Activated naive CD4-positive, alpha-beta T cell treated with anti-CD3 and anti-CD28 coated beads, Interleukin-2, amount 50 U/mL, for 72 hours (primary cell): ENCODE measurements at regions not wholly inside any gene's neighbourhood (a gene's known extent, or its start where the extent isn't known, plus 50 kb on each side); places are given as distances from the start of the nearest gene placed in this dataset.
A peak's percentile ranks its signal among the peaks of the same experiment; 100 is the strongest.

Experiments used
- ATAC-seq, 2 donors: fragments of 150-1000 bp; cut with Tn5 transposase; 2 replicates each; pipeline ENCODE4 v1.10.0; 2021; ENCODE audit warnings: mild to moderate bottlenecking in 2 of 2, moderate library complexity in 2 of 2
- DNase-seq, 2 donors: peaks; one replicate each; pipeline ENCODE4 v3.0.0; 2021 to 2022; ENCODE audit warnings: low spot score in 2 of 2
- H3K27ac Mint-ChIP-seq, 2 donors: one replicate each; pipeline ENCODE4 v1.8.0; 2022; ENCODE audit warnings: mild to moderate bottlenecking in 2 of 2, mixed read lengths in 2 of 2
- H3K36me3 Mint-ChIP-seq, 2 donors: one replicate each; pipeline ENCODE4 v1.8.0; 2022; ENCODE audit warnings: mixed read lengths in 2 of 2
- H3K9me3 Mint-ChIP-seq, 2 donors: one replicate each; pipeline ENCODE4 v1.8.0; 2022; ENCODE audit warnings: mixed read lengths in 2 of 2

DNA sequence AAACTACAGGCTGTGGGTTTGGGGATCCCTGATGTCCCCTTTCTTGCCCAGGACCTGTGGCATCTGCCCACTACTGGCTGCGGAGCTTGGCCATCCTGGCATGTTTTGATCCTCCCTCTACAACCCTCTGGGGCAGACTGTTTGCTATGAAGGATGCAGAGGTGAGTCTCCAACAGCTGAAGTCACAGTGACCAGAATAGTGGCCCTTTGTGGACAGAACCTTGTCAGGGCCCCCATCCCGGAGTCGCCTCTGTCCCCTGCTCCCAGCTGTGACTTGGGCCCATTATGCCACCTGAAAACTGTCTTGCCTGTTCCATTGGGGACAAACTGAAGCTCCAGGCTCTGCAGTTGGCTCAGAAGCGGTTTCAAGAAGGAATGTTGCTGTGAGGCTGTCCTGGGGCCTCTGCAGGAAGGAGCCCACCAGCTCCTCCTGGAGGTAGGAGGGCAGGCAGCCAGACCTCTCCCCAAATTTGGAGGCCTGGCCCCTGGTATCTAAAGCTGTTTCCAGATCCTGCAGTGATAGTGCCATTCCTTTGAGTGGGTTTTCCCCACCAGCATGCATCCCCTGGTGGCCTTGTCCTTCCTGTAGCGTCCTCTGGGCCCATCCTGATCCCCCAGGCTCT lies 93.3 kb downstream of the BARX1 start:
- DNase-seq (no peak), ATAC-seq (no peak)
- Mint-ChIP-seq H3K9me3 (no peaks in the 10 kb centered on the region), H3K36me3 (no peaks in the 10 kb centered on the region), H3K27ac (no peak overlapping the region)

GRCh38 chr9:93860694-93861658 lies 94.2 kb downstream of the BARX1 start:
- ATAC-seq (no peak), DNase-seq (no peak)
- Mint-ChIP-seq H3K27ac (no peak overlapping the region), H3K9me3 (no peaks in the 10 kb centered on the region), H3K36me3 (no peaks in the 10 kb centered on the region)

- Mint-ChIP-seq H3K36me3 (no peaks in the 10 kb centered on the region), H3K27ac (no peak overlapping the region), H3K9me3 (no peaks in the 10 kb centered on the region)
- ATAC-seq (no peak), DNase-seq (no peak)
Observed at GRCh38 chr9:93859431-93860215, 95.5 kb downstream of the BARX1 start.

DNA sequence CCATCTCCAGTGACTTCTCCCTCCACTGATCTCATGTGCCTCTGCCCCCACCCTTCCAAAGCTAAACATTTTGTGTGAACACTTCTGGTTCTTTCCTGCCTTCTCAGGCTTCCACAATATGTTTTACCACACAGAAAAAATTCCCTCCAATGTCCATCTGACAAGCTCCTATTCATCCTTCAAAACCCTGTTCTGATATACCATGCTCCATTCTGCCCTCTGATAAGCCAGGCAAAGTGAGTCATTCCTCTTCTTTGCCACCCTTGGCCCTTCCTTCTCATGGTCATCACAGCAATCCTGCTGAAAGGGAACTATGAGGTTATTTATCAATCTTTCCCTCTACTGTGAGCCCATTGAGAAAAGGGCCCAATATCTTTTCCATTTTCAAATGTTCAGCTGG lies 97.6 kb downstream of the BARX1 start:
- DNase-seq = no peak
- no peak for ATAC-seq
- peaks cover 3 to 4% of the 10 kb centered on the region in 2 donors for H3K9me3 Mint-ChIP-seq
- H3K36me3 Mint-ChIP-seq = no peaks in the 10 kb centered on the region
- no peak overlapping the region for H3K27ac Mint-ChIP-seq

- peaks cover 0 to under 1% of the 10 kb centered on the region in 2 donors for H3K36me3 Mint-ChIP-seq
- no peak overlapping the region for H3K27ac Mint-ChIP-seq
- ATAC-seq (no peak), DNase-seq (no peak)
- H3K9me3 Mint-ChIP-seq = peaks cover 4 to 8% of the 10 kb centered on the region in 2 donors
Observed at GRCh38 chr9:93852728-93853127, 102.4 kb downstream of the BARX1 start.

- ATAC-seq (no peak), DNase-seq (no peak)
- peaks cover 0 to 20% of the 10 kb centered on the region in 2 donors for H3K36me3 Mint-ChIP-seq
- peaks cover 0 to 14% of the 10 kb centered on the region in 2 donors for H3K9me3 Mint-ChIP-seq
- no peak overlapping the region for H3K27ac Mint-ChIP-seq
Observed at GRCh38 chr9:93846349-93846748, 108.8 kb downstream of the BARX1 start.

- ATAC-seq (no peak), DNase-seq (no peak)
- Mint-ChIP-seq H3K9me3 (peaks cover 0 to 9% of the 10 kb centered on the region in 2 donors), H3K27ac (no peak overlapping the region), H3K36me3 (peaks cover 0 to 20% of the 10 kb centered on the region in 2 donors)
Observed at GRCh38 chr9:93843396-93843795, 111.8 kb downstream of the BARX1 start.

GRCh38 chr9:93830606-93831005 lies 124.5 kb downstream of the BARX1 start:
- ATAC-seq (no peak), DNase-seq (no peak)
- H3K9me3 Mint-ChIP-seq = peaks cover 13 to 15% of the 10 kb centered on the region in 2 donors
- H3K27ac Mint-ChIP-seq = no peak overlapping the region
- H3K36me3 Mint-ChIP-seq = peaks cover 0 to 4% of the 10 kb centered on the region in 2 donors

GRCh38 chr9:93830012-93830596 lies 125.1 kb downstream of the BARX1 start:
- DNase-seq (no peak), ATAC-seq (no peak)
- Mint-ChIP-seq H3K9me3 (peaks cover 8 to 15% of the 10 kb centered on the region in 2 donors), H3K27ac (no peak overlapping the region), H3K36me3 (peaks cover 0 to 4% of the 10 kb centered on the region in 2 donors)

- no peak overlapping the region for H3K27ac Mint-ChIP-seq
- DNase-seq = no peak
- ATAC-seq = no peak
- peaks cover 5 to 15% of the 10 kb centered on the region in 2 donors for H3K9me3 Mint-ChIP-seq
- H3K36me3 Mint-ChIP-seq = peaks cover 0 to 4% of the 10 kb centered on the region in 2 donors
Observed at GRCh38 chr9:93829271-93830011, 125.7 kb downstream of the BARX1 start.

- Mint-ChIP-seq H3K36me3 (peaks cover 0 to 4% of the 10 kb centered on the region in 2 donors), H3K27ac (no peak overlapping the region), H3K9me3 (peaks cover 5 to 15% of the 10 kb centered on the region in 2 donors)
- ATAC-seq = no peak
- DNase-seq = no peak
Observed at GRCh38 chr9:93828331-93829097, 126.6 kb downstream of the BARX1 start.

GRCh38 chr9:93827545-93828330 lies 127.4 kb downstream of the BARX1 start:
- H3K9me3 Mint-ChIP-seq = peaks cover 0 to 7% of the 10 kb centered on the region in 2 donors
- no peaks in the 10 kb centered on the region for H3K36me3 Mint-ChIP-seq
- no peak overlapping the region for H3K27ac Mint-ChIP-seq
- ATAC-seq (peak; percentile 81 to 85), DNase-seq (peak in 1 of 2 donors; percentile 56)

GRCh38 chr9:93826905-93827544 lies 128.1 kb downstream of the BARX1 start:
- Mint-ChIP-seq H3K36me3 (no peaks in the 10 kb centered on the region), H3K9me3 (peaks cover 0 to under 1% of the 10 kb centered on the region in 2 donors), H3K27ac (no peak overlapping the region)
- DNase-seq (no peak), ATAC-seq (peak; percentile 15 to 37)

DNA sequence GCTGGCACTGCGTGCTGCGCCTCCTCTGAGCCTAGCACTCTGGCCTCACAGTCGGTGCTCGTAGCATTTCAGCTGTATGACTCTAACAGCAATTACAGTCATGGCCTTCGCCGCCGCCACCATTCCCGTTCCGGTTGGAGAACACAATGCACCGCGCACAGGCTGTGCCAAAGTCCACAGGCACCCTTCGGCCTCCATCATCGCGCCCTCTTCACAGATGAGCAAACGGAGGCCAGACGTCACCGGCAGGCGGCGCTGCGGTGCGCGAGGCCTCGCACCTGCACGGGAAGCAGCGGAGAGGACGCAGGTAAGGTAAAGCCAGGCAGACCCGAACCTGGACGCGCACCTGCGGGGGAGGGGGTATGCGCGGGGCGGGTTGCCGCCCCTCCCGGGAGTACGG lies 128.9 kb downstream of the BARX1 start:
- Mint-ChIP-seq H3K9me3 (no peaks in the 10 kb centered on the region), H3K36me3 (no peaks in the 10 kb centered on the region), H3K27ac (no peak overlapping the region)
- DNase-seq (peak in 1 of 2 donors; percentile 74), ATAC-seq (peak; percentile 61 to 71)
